Fibroblast of pulmonary artery (primary cell): ENCODE measurements at regions not wholly inside any gene's neighbourhood (a gene's known extent, or its start where the extent isn't known, plus 50 kb on each side); places are given as distances from the start of the nearest gene placed in this dataset.
A peak's percentile ranks its signal among the peaks of the same experiment; 100 is the strongest.
"Not testable (repeated sequence)": the region's sequence is repeated elsewhere in the genome, so short reads cannot be mapped to it uniquely, and the experiment has no call there.

ENCODE experiments used
- DNase-seq: peaks from one replicate; pipeline ENCODE4 v3.0.0-alpha.2; 2010; ENCODE audit warnings: low read depth
- H3K4me3 ChIP-seq: replicated peaks from 2 replicates; pipeline ENCODE4 v1.5.1; 2011; ENCODE audit warnings: low read depth, mild to moderate bottlenecking, control low read depth, low read length, moderate library complexity
- CTCF ChIP-seq: IDR thresholded peaks from 2 replicates; pipeline ENCODE4 v1.5.1; 2011; ENCODE audit warnings: mild to moderate bottlenecking, control low read depth, low read length, inconsistent platforms; ENCODE audit errors: missing control alignments

GRCh38 chr4:13994016-13994415 lies 366.5 kb upstream of the BOD1L1 start:
- no peak overlapping the region for H3K4me3 ChIP-seq
- DNase-seq, result no peak
- TF ChIP-seq CTCF, result no peak

GRCh38 chr4:13998850-13999445 lies 371.4 kb upstream of the BOD1L1 start:
- no peak for DNase-seq
- TF ChIP-seq CTCF, result no peak
- H3K4me3 ChIP-seq, result no peak overlapping the region

GRCh38 chr4:14000091-14000814 lies 372.7 kb upstream of the BOD1L1 start:
- no peak overlapping the region for H3K4me3 ChIP-seq
- DNase-seq, result no peak
- TF ChIP-seq CTCF, result no peak

GRCh38 chr4:14002331-14002730 lies 374.8 kb upstream of the BOD1L1 start:
- DNase-seq, H3K4me3 ChIP-seq: not testable (repeated sequence)

GRCh38 chr4:14008494-14008893 lies 381.0 kb upstream of the BOD1L1 start:
- no peak for TF ChIP-seq CTCF
- no peak for DNase-seq
- H3K4me3 ChIP-seq, result no peak overlapping the region

GRCh38 chr4:14018191-14018853 lies 390.8 kb upstream of the BOD1L1 start:
- TF ChIP-seq CTCF, result no peak
- no peak for DNase-seq
- H3K4me3 ChIP-seq, result no peak overlapping the region

- no peak for TF ChIP-seq CTCF
- H3K4me3 ChIP-seq, result no peak overlapping the region
- peak; percentile 40 for DNase-seq
These were observed 394.9 kb upstream of the BOD1L1 start for GRCh38 chr4:14022456-14022855.
